ENCODE measurements at regions not wholly inside any gene's neighbourhood (a gene's known extent, or its start where the extent isn't known, plus 50 kb on each side); places are given as distances from the start of the nearest gene placed in this dataset.

DNA sequence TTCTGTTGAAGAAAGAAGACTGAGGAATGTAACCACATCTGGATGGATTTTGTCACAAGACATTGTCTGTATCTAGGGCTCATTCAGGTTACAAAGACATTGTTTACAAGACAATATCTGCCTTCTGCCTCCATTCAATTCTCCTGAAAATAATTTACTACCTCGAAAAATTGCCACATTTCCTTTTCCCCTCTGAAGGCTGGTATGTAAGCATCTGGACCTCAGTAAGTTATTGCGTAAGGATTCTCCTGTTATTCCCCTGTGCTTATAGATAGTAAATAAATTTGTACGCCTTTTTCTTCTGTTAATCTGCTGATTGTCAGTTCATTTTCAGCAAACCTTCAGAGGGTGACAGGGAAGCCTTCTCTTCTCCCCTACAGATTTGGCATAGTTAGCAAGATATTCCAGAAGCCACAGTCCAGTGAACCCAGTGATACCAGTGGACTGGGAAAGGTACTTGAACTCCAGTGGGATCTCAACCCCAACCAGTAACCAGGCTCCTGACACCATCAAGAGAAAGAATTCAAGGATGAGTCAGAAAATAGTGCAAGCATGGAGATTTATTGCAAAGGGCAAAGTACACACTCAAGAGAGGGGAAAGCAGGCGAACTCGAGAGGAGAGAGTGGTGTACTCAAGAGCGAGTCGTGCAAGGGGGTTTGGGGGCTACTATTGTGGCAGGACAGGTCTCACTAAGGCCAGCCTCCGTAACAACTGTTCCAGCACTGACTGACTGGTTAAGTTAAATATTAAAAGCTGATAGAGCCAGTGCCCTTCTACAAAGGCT lies 706.9 kb upstream of the GHITM start:
- no peaks in the 10 kb centered on the region for H3K36me3 ChIP-seq
- TF ChIP-seq, protein P1, sequence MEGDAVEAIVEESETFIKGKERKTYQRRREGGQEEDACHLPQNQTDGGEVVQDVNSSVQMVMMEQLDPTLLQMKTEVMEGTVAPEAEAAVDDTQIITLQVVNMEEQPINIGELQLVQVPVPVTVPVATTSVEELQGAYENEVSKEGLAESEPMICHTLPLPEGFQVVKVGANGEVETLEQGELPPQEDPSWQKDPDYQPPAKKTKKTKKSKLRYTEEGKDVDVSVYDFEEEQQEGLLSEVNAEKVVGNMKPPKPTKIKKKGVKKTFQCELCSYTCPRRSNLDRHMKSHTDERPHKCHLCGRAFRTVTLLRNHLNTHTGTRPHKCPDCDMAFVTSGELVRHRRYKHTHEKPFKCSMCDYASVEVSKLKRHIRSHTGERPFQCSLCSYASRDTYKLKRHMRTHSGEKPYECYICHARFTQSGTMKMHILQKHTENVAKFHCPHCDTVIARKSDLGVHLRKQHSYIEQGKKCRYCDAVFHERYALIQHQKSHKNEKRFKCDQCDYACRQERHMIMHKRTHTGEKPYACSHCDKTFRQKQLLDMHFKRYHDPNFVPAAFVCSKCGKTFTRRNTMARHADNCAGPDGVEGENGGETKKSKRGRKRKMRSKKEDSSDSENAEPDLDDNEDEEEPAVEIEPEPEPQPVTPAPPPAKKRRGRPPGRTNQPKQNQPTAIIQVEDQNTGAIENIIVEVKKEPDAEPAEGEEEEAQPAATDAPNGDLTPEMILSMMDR (IDR thresholded peaks at IDR 0.05): no peak
- H3K27ac ChIP-seq: no peak overlapping the region

GRCh38 chr10:83433705-83434104 lies 705.6 kb upstream of the GHITM start:
- intact Hi-C loops (cut with DNase I): no loop called here
- no peaks in the 10 kb centered on the region for H3K27me3 ChIP-seq

More for the DNA sequence above, 706.9 kb upstream of the GHITM start:
- Histone ChIP-seq H3K4me3 (no peak overlapping the region), H3K27me3 (no peaks in the 10 kb centered on the region), H3K4me1 (peaks cover 0 to 3% of the 10 kb centered on the region in 2 donors), H3K9me3 (no peaks in the 10 kb centered on the region)
- intact Hi-C loops (cut with DNase I): no loop called here
- no peak for DNase-seq (ENCODE audit: low spot score in 2 of 2)

DNA sequence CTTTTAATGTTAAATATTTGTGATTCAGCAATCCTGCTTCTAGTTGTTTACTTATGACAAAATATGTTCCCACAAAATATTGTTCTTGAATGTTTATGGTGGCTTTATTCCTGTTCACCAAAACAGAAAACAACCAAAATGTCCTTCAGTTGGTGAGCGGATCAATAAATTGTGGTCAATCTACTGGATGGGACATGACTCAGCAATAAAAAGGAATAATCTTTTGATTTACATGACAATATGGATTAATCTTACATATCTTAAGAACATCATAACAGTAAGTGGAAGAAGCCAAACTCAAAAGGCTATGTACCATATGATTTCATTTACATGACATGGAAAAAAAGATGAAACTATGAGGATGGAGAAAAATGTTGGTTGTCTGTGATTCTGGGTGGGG lies 691.3 kb upstream of the GHITM start:
- Histone ChIP-seq H3K27me3 (no peaks in the 10 kb centered on the region), H3K9me3 (no peaks in the 10 kb centered on the region), H3K4me1 (no peaks in the 10 kb centered on the region), H3K36me3 (no peaks in the 10 kb centered on the region), H3K4me3 (no peak overlapping the region), H3K27ac (no peak overlapping the region)
- intact Hi-C loops (cut with DNase I): no loop called here
- TF ChIP-seq, protein P1 (IDR thresholded peaks at IDR 0.05): no peak
- no peak for DNase-seq (ENCODE audit: low spot score in 2 of 2)

More at GRCh38 chr10:83433705-83434104, 705.6 kb upstream of the GHITM start:
- Histone ChIP-seq H3K9me3 (no peaks in the 10 kb centered on the region), H3K4me1 (peaks cover 0 to 3% of the 10 kb centered on the region in 2 donors), H3K27ac (no peak overlapping the region), H3K4me3 (no peak overlapping the region), H3K36me3 (no peaks in the 10 kb centered on the region)
- TF ChIP-seq, protein P1 (IDR thresholded peaks at IDR 0.05): no peak
- DNase-seq (ENCODE audit: low spot score in 2 of 2): no peak

GRCh38 chr10:83458611-83459010 lies 680.7 kb upstream of the GHITM start:
- Histone ChIP-seq H3K4me3 (no peak overlapping the region), H3K4me1 (no peaks in the 10 kb centered on the region), H3K9me3 (no peaks in the 10 kb centered on the region), H3K27me3 (no peaks in the 10 kb centered on the region), H3K27ac (no peak overlapping the region), H3K36me3 (no peaks in the 10 kb centered on the region)
- DNase-seq (ENCODE audit: low spot score in 2 of 2): no peak
- TF ChIP-seq, protein P1 (IDR thresholded peaks at IDR 0.05): no peak
- intact Hi-C loops (cut with DNase I): no loop called here

DNA sequence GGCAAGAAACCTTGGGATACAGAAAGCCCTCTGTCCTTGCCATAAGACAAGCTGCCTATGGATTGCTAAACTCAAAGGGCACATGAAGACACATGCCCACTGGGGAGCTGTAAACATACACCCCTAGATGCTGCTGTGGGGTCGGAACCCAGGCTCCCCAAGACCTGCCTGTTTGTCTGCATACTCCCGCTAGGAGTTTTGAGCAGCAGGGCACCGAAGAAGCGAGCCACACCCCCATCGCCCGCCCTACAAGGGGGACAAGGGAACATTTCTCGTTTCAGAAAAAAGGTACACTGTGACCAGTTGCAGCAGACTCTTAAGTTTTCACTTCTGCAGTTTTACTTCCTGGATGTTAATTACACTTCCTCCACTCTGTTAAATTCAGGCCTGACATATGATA lies 680.2 kb upstream of the GHITM start:
- Histone ChIP-seq H3K4me1 (no peaks in the 10 kb centered on the region), H3K27me3 (no peaks in the 10 kb centered on the region), H3K27ac (no peak overlapping the region), H3K4me3 (no peak overlapping the region), H3K9me3 (no peaks in the 10 kb centered on the region), H3K36me3 (no peaks in the 10 kb centered on the region)
- intact Hi-C loops (cut with DNase I): no loop called here
- TF ChIP-seq, protein P1 (IDR thresholded peaks at IDR 0.05): no peak
- DNase-seq (ENCODE audit: low spot score in 2 of 2): no peak

All from ascending aorta (tissue), 2 donors.